ENCODE measurements at regions not wholly inside any gene's neighbourhood (a gene's known extent, or its start where the extent isn't known, plus 50 kb on each side); places are given as distances from the start of the nearest gene placed in this dataset.

GRCh38 chr2:16250886-16251285, 310.5 kb downstream of the MYCN start:
- TF ChIP-seq BHLHE40 (IDR thresholded peaks at IDR 0.05; ENCODE audit: borderline replicate concordance) (no peak), ARNT (IDR thresholded peaks at IDR 0.05) (no peak), ELF4 (IDR thresholded peaks at IDR 0.05) (no peak), L3MBTL2 (conservative IDR thresholded peaks at IDR 0.05) (no peak), FOXM1 (IDR thresholded peaks at IDR 0.05; ENCODE audit: borderline replicate concordance) (no peak), NFRKB (IDR thresholded peaks at IDR 0.05) (no peak), PKNOX1 (IDR thresholded peaks at IDR 0.05) (no peak)
